ENCODE measurements at regions not wholly inside any gene's neighbourhood (a gene's known extent, or its start where the extent isn't known, plus 50 kb on each side); places are given as distances from the start of the nearest gene placed in this dataset.

GRCh38 chrX:28312965-28313364 is 274.3 kb upstream of the IL1RAPL1 start:
- no peak for TF ChIP-seq POLR2A (IDR thresholded peaks at IDR 0.05)
- TF ChIP-seq, protein P1, sequence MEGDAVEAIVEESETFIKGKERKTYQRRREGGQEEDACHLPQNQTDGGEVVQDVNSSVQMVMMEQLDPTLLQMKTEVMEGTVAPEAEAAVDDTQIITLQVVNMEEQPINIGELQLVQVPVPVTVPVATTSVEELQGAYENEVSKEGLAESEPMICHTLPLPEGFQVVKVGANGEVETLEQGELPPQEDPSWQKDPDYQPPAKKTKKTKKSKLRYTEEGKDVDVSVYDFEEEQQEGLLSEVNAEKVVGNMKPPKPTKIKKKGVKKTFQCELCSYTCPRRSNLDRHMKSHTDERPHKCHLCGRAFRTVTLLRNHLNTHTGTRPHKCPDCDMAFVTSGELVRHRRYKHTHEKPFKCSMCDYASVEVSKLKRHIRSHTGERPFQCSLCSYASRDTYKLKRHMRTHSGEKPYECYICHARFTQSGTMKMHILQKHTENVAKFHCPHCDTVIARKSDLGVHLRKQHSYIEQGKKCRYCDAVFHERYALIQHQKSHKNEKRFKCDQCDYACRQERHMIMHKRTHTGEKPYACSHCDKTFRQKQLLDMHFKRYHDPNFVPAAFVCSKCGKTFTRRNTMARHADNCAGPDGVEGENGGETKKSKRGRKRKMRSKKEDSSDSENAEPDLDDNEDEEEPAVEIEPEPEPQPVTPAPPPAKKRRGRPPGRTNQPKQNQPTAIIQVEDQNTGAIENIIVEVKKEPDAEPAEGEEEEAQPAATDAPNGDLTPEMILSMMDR (IDR thresholded peaks at IDR 0.05) = no peak
- WGBS, 2 donors = 67 to 83% methylated on average over 3 of the region's 3 CpGs
- intact Hi-C loops (cut with DNase I) = no loop called here
- Histone ChIP-seq H3K27me3 (no peaks in the 10 kb centered on the region), H3K36me3 (no peaks in the 10 kb centered on the region), H3K9me3 (no peaks in the 10 kb centered on the region), H3K4me1 (no peaks in the 10 kb centered on the region), H3K4me3 (no peak overlapping the region), H3K27ac (no peak overlapping the region)
- DNase-seq = no peak

GRCh38 chrX:28312259-28312658 is 275.0 kb upstream of the IL1RAPL1 start:
- intact Hi-C loops (cut with DNase I) = no loop called here
- no peaks in the 10 kb centered on the region for H3K36me3 ChIP-seq
- no peak overlapping the region for H3K27ac ChIP-seq
- no peaks in the 10 kb centered on the region for H3K27me3 ChIP-seq
- no peaks in the 10 kb centered on the region for H3K9me3 ChIP-seq
- TF ChIP-seq, protein P1 (IDR thresholded peaks at IDR 0.05) = no peak
- no peak for TF ChIP-seq POLR2A (IDR thresholded peaks at IDR 0.05)
- DNase-seq = no peak
- H3K4me3 ChIP-seq = no peak overlapping the region
- WGBS, 2 donors = 76 to 91% methylated on average over 3 of the region's 3 CpGs
- H3K4me1 ChIP-seq = no peaks in the 10 kb centered on the region

GRCh38 chrX:28311466-28311865 is 275.8 kb upstream of the IL1RAPL1 start:
- Histone ChIP-seq H3K4me3 (no peak overlapping the region), H3K36me3 (no peaks in the 10 kb centered on the region), H3K27me3 (no peaks in the 10 kb centered on the region), H3K9me3 (no peaks in the 10 kb centered on the region), H3K27ac (no peak overlapping the region), H3K4me1 (no peaks in the 10 kb centered on the region)
- intact Hi-C loops (cut with DNase I) = no loop called here
- TF ChIP-seq, protein P1 (IDR thresholded peaks at IDR 0.05) = no peak
- no peak for TF ChIP-seq POLR2A (IDR thresholded peaks at IDR 0.05)
- 50 to 63% methylated on average over 2 to 3 of the region's 3 CpGs for WGBS, 2 donors
- DNase-seq = no peak

DNA sequence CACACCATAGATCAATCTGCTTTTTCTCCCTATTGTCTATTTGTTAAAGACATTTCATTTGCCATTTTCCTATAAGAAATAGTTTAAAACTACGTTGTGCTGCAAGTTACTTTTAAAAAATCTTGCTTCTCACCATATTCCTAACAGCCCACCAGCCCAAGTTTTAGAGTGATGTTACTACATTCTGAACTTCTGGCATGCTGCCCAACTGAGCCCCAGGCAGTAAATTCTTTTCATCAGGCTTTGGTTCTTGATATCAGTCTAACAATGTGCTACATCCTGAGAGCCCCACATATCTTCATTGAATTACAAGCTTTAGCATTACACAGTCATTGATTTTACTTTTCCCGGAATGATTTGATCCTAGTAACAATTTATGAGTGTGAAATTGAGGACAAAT is 283.8 kb upstream of the IL1RAPL1 start:
- TF ChIP-seq, protein P1 (IDR thresholded peaks at IDR 0.05) = no peak
- no peak for TF ChIP-seq POLR2A (IDR thresholded peaks at IDR 0.05)
- H3K9me3 ChIP-seq = no peaks in the 10 kb centered on the region
- 46 to 55% methylated on average over 2 of the region's 2 CpGs for WGBS, 2 donors
- no peak for DNase-seq
- no peaks in the 10 kb centered on the region for H3K36me3 ChIP-seq
- no peaks in the 10 kb centered on the region for H3K4me1 ChIP-seq
- no peak overlapping the region for H3K4me3 ChIP-seq
- no peak overlapping the region for H3K27ac ChIP-seq
- H3K27me3 ChIP-seq = no peaks in the 10 kb centered on the region
- intact Hi-C loops (cut with DNase I) = no loop called here

DNA sequence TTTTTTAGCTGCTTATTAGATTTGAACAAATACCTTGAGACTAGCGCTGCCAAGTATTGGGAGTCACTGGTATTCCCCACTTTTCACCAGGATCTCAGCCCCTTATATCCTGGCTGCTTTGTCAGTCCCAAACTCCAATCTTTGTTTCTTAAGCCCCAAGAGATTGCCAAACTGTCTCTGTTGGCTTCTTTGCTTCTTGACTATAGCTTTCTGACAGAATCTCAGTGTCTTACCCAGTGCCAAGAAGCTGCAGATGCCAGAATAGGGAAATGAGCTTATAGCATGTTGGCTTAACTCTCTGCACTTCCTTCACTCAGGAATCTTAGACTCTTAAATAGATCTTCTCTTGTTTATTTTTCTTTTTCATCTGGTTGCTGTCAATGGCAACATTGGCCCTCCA is 297.5 kb upstream of the DCAF8L1 start:
- DNase-seq = no peak
- intact Hi-C loops (cut with DNase I) = no loop called here
- H3K4me1 ChIP-seq = no peaks in the 10 kb centered on the region
- TF ChIP-seq, protein P1 (IDR thresholded peaks at IDR 0.05) = no peak
- TF ChIP-seq POLR2A (IDR thresholded peaks at IDR 0.05) = no peak
- no peaks in the 10 kb centered on the region for H3K27me3 ChIP-seq
- H3K4me3 ChIP-seq = no peak overlapping the region
- no peaks in the 10 kb centered on the region for H3K36me3 ChIP-seq
- no peaks in the 10 kb centered on the region for H3K9me3 ChIP-seq
- 42 to 58% methylated on average over 1 of the region's 1 CpG for WGBS, 2 donors
- H3K27ac ChIP-seq = no peak overlapping the region
